ENCODE measurements at regions not wholly inside any gene's neighbourhood (a gene's known extent, or its start where the extent isn't known, plus 50 kb on each side); places are given as distances from the start of the nearest gene placed in this dataset.

DNA sequence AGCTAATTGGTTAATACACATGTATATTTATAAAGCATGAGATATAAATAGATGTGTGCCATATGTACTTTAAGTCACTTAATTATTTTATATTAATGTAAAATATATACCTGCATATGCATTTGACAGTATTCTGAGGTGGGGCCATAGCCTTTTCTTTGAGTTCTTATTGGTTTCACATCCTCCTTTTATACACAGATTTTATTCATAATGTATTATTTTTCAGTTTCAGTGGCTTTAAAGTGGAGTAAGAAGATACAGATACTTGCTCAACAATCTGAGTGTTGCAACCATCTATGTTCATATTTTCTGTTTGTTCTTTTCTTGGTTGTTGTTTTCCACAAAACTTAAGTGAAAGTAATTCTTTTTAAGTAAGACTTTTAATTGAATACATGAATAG, 436.5 kb downstream of the RND3 start:
- no peak for DNase-seq (ENCODE audit: low read depth in 2 of 2)

DNA sequence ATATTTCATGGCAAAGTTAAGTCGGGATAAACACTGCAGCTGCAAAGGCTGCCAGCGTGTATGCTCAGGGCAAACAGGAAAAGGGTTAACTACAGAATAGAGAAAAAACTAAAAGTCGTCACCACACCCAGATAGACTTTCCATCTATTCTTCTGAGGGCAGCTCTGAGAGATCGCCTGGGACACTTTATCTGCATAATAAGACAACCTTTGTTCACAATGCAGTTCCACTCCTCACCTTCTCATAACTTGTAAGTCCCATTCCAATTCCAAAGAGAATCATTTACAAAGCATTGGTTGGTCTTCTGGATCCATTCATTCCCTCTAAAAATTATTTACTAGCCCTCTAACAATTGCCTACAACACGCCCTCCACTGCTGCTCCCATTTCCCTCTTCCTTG, 437.4 kb downstream of the RND3 start:
- no peak for DNase-seq (ENCODE audit: low read depth in 2 of 2)

DNA sequence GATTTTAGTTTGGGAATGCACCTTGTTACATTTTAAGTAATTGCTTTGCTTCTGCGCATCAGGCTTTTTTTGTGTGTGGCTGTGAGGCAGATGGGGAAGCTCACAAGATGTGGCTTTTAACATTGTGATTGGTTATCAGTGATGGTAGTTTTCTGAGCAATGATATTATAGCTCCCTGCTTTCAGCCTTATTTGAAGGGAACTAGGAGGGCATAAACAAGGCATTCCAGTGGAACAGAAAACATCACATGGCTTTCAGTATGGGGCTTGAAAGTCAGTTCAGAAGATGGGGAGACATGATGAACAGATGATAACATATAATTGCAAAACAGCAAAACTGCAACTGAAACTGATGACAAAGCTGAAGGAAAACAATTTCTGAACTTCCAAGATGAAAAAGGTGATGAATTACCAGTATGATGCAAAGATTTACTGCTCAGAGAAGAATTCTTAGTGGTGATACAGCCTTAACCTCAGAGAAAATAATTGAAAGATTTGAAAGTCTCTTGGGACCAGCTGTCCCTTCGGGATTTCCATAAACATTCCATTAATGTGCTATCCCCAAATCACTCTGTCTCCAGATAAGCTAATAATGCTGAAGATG, 439.7 kb downstream of the RND3 start:
- peak; percentile 46 to 60 for DNase-seq (ENCODE audit: low read depth in 2 of 2)

- no peak for DNase-seq (ENCODE audit: low read depth in 2 of 2)
Measured at GRCh38 chr2:150046810-150047209, 440.7 kb downstream of the RND3 start.

- peak in 1 of 2 experiments; percentile 39 for DNase-seq (ENCODE audit: low read depth in 2 of 2)
Measured at GRCh38 chr2:150046211-150046610, 441.3 kb downstream of the RND3 start.

- DNase-seq (ENCODE audit: low read depth in 2 of 2), result no peak
Measured at GRCh38 chr2:150045601-150046000, 441.9 kb downstream of the RND3 start.

DNA sequence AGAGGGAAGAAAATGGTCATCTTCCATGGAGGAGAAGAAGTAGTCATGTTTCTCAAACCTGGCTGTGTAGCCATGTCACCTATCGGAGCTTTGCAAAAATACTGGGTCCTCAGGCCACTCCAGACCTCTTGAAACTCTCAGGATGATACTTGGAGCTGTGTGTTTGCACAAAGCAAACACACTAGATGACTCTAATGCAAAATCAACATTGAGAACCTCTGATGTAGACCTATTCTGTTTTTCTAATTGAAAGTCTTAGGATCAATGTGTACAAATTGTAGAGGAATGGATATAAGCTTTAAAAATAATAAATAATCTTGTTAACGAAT, 444.3 kb downstream of the RND3 start:
- no peak for DNase-seq (ENCODE audit: low read depth in 2 of 2)

GRCh38 chr2:150042500-150043171, 444.8 kb downstream of the RND3 start:
- DNase-seq (ENCODE audit: low read depth in 2 of 2), result no peak

GRCh38 chr2:150041722-150042425, 445.6 kb downstream of the RND3 start:
- no peak for DNase-seq (ENCODE audit: low read depth in 2 of 2)

DNA sequence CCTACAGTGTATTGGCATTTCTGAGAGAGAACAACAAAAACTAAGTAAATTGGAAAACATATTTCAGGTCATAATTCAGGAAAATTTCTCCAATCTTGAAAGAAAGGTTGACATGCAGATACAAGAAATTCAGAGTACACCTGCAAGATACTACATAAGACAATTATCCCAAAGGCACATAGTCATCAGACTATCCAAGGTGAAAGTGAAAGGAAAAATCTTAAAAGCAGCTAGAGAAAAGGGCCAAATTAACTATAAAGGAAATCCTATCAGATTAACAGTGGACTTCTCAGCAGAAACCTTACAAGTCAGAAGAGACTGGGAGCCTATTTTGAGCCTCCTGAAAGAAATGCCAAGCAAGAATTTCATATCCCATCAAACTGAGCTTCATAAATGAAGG, 449.0 kb upstream of the MMADHC start:
- no peak for DNase-seq (ENCODE audit: low read depth in 2 of 2)

- no peak for DNase-seq (ENCODE audit: low read depth in 2 of 2)
Measured at GRCh38 chr2:150034665-150035064, 447.1 kb upstream of the MMADHC start.

DNA sequence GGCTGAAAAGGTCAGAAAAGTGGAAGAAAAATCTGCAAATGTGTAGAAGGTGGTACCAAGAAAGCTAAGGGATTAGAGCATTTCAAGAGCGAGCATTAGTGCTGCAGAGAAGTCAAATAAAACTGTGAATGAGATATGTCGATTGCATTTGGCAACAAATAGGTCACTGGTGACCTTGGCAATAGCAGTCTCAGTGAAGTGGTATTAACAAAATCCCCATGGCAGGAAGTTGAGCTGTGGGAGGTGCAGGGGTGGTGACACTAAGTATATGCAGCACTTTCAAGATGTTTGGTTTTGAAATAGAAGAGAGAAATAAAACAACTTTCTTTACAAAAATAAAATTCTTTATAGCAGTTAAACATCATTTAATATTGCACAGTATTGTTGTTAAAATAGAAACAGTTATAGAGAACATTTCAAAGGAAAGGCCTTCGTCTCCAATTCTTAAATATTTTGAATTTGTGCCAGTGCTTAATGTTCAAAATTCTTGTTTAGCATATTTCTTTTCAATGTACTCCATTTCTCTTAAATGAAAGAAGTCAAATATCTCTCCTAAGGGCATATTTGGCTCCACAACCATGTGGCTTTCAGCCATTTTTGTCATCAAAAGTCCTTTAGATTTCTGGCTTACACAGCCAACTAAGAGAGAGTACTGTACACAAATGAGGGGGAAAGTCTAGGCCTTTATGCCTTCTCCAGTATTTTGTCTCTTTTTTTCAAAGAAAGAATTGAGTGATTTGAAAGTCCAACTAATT, 443.0 kb upstream of the MMADHC start:
- DNase-seq (ENCODE audit: low read depth in 2 of 2), result no peak

DNA sequence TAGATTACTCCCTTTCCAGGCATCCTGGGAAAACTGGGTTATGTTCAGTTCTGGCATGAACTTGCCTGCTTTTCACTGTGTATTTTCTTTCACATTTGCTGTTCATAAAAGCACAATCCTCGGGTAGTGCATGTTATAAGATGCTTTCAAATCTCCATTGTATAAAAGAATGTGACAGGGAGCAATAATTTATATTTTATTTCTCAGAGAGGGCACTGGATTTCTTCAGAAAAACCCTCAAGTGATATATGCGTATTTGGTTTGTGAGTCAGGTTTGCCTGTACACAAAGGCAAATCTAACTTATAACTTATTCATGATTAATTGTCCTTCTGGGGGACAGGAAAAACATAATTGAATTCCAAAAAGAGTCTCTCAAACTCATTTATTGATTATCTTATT, 440.7 kb upstream of the MMADHC start:
- no peak for DNase-seq (ENCODE audit: low read depth in 2 of 2)

DNA sequence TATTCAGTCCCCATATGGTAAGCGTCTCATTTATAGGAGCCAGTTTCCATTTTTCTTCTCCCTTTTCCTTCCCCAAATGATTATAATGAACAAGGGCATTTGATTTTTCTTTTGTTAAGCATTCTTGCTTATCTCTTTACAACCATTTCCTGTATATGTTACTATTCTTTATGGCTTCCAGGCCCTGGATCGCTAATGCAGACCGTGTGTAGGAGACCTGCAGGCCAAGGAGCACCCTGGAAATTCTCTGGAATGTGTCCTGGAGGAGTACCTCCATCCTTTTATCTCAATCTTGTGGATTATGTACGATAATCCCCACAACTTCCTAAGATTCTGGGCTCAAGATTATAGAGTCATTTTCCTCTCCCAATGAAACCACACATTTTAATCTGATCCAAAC, 439.6 kb upstream of the MMADHC start:
- no peak for DNase-seq (ENCODE audit: low read depth in 2 of 2)

GRCh38 chr2:150023663-150024062, 436.1 kb upstream of the MMADHC start:
- DNase-seq (ENCODE audit: low read depth in 2 of 2), result no peak

DNA sequence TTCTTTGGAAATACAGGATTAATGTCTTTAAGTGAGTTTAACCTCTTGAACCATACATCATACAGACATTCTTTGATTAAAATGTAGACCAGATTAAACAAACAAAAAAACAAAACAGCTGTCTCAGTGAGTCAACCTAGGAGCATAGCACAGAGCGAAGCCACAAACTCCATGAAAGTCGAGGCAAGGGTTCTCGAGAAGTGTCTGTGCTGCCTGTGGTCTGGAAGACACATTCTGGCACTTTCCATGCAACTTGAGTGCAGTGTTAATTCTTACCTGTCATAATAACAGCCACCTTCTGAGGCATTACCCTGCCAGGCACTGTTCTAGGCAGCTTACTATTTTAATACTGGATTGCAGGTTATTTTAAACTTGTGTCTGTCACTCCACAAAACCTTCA, 435.5 kb upstream of the MMADHC start:
- no peak for DNase-seq (ENCODE audit: low read depth in 2 of 2)

GRCh38 chr2:150020937-150021673, 433.5 kb upstream of the MMADHC start:
- DNase-seq (ENCODE audit: low read depth in 2 of 2), result no peak

GRCh38 chr2:150020221-150020620, 432.6 kb upstream of the MMADHC start:
- no peak for DNase-seq (ENCODE audit: low read depth in 2 of 2)

DNA sequence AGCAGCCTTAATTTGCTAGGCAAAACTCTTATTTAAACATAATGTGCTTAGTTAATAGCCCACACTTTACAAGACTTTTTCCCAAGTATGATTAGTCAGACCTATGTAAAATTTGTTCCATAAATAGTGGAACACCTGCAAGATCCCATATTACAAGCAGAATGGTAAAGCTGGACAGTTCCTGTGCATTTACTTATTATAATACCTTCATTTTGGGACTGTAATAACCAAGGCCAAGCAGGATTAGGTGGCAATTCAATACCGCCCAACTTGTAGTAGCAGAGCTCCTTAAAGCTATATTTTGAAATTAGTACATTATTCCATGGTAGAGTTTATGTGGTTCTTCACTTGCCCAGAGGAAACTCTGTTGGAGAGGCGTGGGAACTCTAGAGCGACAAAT, 431.5 kb upstream of the MMADHC start:
- no peak for DNase-seq (ENCODE audit: low read depth in 2 of 2)

DNA sequence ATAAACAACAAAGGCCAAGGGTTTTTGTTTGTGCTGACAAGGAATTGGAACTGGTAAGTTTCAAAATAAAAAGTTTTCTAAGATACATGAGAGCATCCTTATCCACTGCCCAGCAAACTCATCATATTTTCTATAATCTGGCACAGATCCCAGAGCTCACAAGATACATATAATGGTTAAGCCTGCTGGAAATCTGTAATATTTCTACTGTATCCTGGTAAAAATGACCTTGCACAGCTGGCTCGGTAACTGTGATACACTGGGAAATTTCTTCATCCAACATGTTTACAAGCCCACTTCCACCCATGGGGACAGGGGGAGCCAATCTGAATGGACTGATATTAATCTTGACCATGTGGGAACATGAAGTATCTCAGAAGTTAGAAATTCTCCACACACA, 425.4 kb upstream of the MMADHC start:
- no peak for DNase-seq (ENCODE audit: low read depth in 2 of 2)

DNA sequence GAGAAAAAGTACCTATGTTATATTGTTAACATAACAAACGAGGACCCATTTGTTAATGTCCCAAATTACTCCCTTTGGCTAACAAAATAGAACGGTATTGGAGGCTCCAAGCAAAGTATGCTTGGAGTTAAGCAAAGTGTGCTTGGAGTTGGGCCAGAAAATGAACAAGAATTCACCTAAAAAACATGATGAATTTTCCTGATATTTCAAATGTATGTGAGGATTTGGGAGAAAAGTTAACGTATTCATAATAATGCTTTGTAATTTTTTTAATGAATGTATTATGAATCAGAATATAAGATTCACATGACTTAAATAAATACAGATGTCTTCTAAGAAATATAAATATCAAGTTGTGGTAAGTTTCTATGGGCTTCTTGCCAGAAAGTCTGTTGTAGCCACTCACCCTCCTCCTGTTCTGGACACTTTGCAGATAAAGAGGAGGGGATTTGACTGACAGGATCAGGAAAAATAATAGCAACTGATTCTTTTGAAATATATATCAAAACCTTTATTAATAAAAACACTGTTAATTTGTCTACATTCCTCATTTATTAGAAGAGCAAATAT, 423.7 kb upstream of the MMADHC start:
- DNase-seq (ENCODE audit: low read depth in 2 of 2), result no peak

GRCh38 chr2:150008901-150009300, 421.3 kb upstream of the MMADHC start:
- DNase-seq (ENCODE audit: low read depth in 2 of 2), result no peak
